DMS 273 (cell line): ENCODE measurements at regions not wholly inside any gene's neighbourhood (a gene's known extent, or its start where the extent isn't known, plus 50 kb on each side); places are given as distances from the start of the nearest gene placed in this dataset.

Experiments used
- DNase-seq: peaks from one replicate; lab custom pipeline; 2025; ENCODE audit not compliant: unreplicated experiment; lab: John Stamatoyannopoulos, UW

- DNase-seq, result no peak
Measured at GRCh38 chr22:48654492-48654891, 1173.2 kb downstream of the BRD1 start.

GRCh38 chr22:48653929-48654328, 1173.7 kb downstream of the BRD1 start:
- DNase-seq, result no peak

- DNase-seq, result no peak
Measured at GRCh38 chr22:48653306-48653705, 1174.4 kb downstream of the BRD1 start.

GRCh38 chr22:48652796-48653195, 1174.9 kb downstream of the BRD1 start:
- DNase-seq, result no peak

GRCh38 chr22:48651981-48652538, 1175.6 kb downstream of the BRD1 start:
- DNase-seq, result no peak

GRCh38 chr22:48651036-48651890, 1176.4 kb downstream of the BRD1 start:
- no peak for DNase-seq

- DNase-seq, result no peak
Measured at GRCh38 chr22:48650323-48651035, 1177.2 kb downstream of the BRD1 start.

GRCh38 chr22:48649466-48649865, 1178.2 kb downstream of the BRD1 start:
- DNase-seq, result no peak

- DNase-seq, result no peak
Measured at GRCh38 chr22:48649031-48649430, 1178.6 kb downstream of the BRD1 start.

GRCh38 chr22:48647606-48648515, 1179.8 kb downstream of the BRD1 start:
- no peak for DNase-seq

- DNase-seq, result no peak
Measured at GRCh38 chr22:48647051-48647450, 1180.6 kb downstream of the BRD1 start.

GRCh38 chr22:48646216-48646925, 1181.3 kb downstream of the BRD1 start:
- no peak for DNase-seq

GRCh38 chr22:48645766-48646165, 1181.9 kb downstream of the BRD1 start:
- no peak for DNase-seq

GRCh38 chr22:48644997-48645396, 1182.7 kb downstream of the BRD1 start:
- DNase-seq, result no peak

- DNase-seq, result peak; percentile 7
Measured at GRCh38 chr22:48644108-48644507, 1183.6 kb downstream of the BRD1 start.

GRCh38 chr22:48643066-48643731, 1184.5 kb downstream of the BRD1 start:
- no peak for DNase-seq

- no peak for DNase-seq
Measured at GRCh38 chr22:48642550-48642949, 1185.1 kb downstream of the BRD1 start.

- no peak for DNase-seq
Measured at GRCh38 chr22:48641906-48642475, 1185.7 kb downstream of the BRD1 start.
